Uterus (tissue), 3 donors: ENCODE measurements at regions not wholly inside any gene's neighbourhood (a gene's known extent, or its start where the extent isn't known, plus 50 kb on each side); places are given as distances from the start of the nearest gene placed in this dataset. TPM values are rescaled to one million over a fixed set of nuclear protein-coding genes. Genes with fewer than 3 reads are reported as not detected.

ENCODE experiments used
- DNase-seq, 2 donors: peaks; one replicate each; pipeline ENCODE4 v3.0.0-alpha.2; 2019 to 2020
- H3K27ac ChIP-seq, 2 donors: fragments of 200-600 bp; sonication (generic); 1 replicate in 1 of 2; 2 replicates in 1 of 2; pipeline ENCODE4 v1.5.1; 2016 to 2018
- H3K27me3 ChIP-seq, 2 donors: fragments of 200-600 bp; sonication (generic); one replicate each; pipeline ENCODE4 v1.5.1; 2018 to 2019; ENCODE audit warnings: control low read depth in 1 of 2
- H3K36me3 ChIP-seq, 2 donors: fragments of 200-600 bp; sonication (generic); one replicate each; pipeline ENCODE4 v1.5.1; 2019; ENCODE audit warnings: control low read depth in 1 of 2
- H3K4me1 ChIP-seq, 2 donors: fragments of 200-600 bp; sonication (generic); one replicate each; pipeline ENCODE4 v1.5.1; 2018 to 2019; ENCODE audit warnings: control low read depth in 1 of 2
- H3K4me3 ChIP-seq, 2 donors: fragments of 200-600 bp; sonication (generic); 1 replicate in 1 of 2; 2 replicates in 1 of 2; pipeline ENCODE4 v1.5.1; 2018 to 2019; ENCODE audit warnings: mild to moderate bottlenecking in 1 of 2
- H3K9me3 ChIP-seq, 2 donors: fragments of 200-600 bp; sonication (generic); one replicate each; pipeline ENCODE4 v1.5.1; 2019; ENCODE audit warnings: control low read depth in 1 of 2
- POLR2A ChIP-seq, 2 donors: fragments of 450-650 bp; IDR thresholded peaks; one replicate each; pipeline ENCODE4 v1.6.1; 2016; ENCODE audit warnings: antibody characterized with exemption in 2 of 2, mild to moderate bottlenecking in 1 of 2, moderate library complexity in 1 of 2
- intact Hi-C: fragments of 100-400 bp; cut with DNase I; formaldehyde crosslinking; loops from one replicate; pipeline ENCODE4 v1.15.1; 2023; ENCODE audit warnings: low total_unique reads
- small RNA-seq: library from RNA; depleted of rRNA; stranded (forward); fragments of <200 nt; gene quantifications from one replicate; pipeline ENCODE3, GENCODE V24; 2016
- TF ChIP-seq, protein P1 (sequence below), 4 experiments: fragments of 200-600 bp in 2 of 4; fragments of 450-650 bp in 2 of 4; sonication (generic) in 2 of 4; IDR thresholded peaks; one replicate each; pipeline ENCODE4 v1.5.1; 2016 to 2019; ENCODE audit warnings: antibody characterized with exemption in 4 of 4, mild to moderate bottlenecking in 2 of 4, moderate library complexity in 1 of 4
- donor health status: DM: yes; HTN: yes; CAD: no.

GRCh38 chrX:138408101-138408500, 303.4 kb downstream of the FGF13 start:
- no peak for TF ChIP-seq POLR2A (IDR thresholded peaks at IDR 0.05)
- TF ChIP-seq, protein P1, sequence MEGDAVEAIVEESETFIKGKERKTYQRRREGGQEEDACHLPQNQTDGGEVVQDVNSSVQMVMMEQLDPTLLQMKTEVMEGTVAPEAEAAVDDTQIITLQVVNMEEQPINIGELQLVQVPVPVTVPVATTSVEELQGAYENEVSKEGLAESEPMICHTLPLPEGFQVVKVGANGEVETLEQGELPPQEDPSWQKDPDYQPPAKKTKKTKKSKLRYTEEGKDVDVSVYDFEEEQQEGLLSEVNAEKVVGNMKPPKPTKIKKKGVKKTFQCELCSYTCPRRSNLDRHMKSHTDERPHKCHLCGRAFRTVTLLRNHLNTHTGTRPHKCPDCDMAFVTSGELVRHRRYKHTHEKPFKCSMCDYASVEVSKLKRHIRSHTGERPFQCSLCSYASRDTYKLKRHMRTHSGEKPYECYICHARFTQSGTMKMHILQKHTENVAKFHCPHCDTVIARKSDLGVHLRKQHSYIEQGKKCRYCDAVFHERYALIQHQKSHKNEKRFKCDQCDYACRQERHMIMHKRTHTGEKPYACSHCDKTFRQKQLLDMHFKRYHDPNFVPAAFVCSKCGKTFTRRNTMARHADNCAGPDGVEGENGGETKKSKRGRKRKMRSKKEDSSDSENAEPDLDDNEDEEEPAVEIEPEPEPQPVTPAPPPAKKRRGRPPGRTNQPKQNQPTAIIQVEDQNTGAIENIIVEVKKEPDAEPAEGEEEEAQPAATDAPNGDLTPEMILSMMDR (IDR thresholded peaks at IDR 0.05) = no peak
- no peaks in the 10 kb centered on the region for H3K27me3 ChIP-seq

DNA sequence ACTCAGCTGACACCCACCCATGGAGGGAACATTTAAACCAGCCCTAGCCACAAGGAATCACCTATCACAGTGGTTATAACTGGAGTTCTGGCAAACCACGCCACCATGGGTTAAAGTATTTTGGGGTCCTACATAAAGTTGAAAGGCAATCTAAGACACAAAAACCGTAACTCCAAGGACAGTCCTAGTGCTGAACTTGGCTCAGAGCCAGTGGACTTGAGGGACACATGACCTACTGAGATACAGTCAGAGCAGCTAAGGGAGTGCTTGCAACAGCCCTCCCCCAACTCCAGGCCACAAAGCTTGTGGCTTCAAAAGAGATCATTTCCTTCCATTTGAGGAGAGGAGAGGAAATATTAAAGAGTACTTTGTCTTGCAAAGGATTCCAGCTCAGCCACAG, 300.5 kb downstream of the FGF13 start:
- Histone ChIP-seq H3K4me3 (no peak overlapping the region), H3K4me1 (no peaks in the 10 kb centered on the region), H3K27ac (no peak overlapping the region), H3K36me3 (no peaks in the 10 kb centered on the region), H3K9me3 (no peaks in the 10 kb centered on the region), H3K27me3 (no peaks in the 10 kb centered on the region)
- TF ChIP-seq, protein P1 (IDR thresholded peaks at IDR 0.05) = no peak
- no peak for TF ChIP-seq POLR2A (IDR thresholded peaks at IDR 0.05)
- intact Hi-C loops = no loop called here
- DNase-seq = no peak

More at GRCh38 chrX:138408101-138408500, 303.4 kb downstream of the FGF13 start:
- intact Hi-C loops = no loop called here
- Histone ChIP-seq H3K27ac (no peak overlapping the region), H3K36me3 (no peaks in the 10 kb centered on the region), H3K4me1 (no peaks in the 10 kb centered on the region), H3K9me3 (no peaks in the 10 kb centered on the region), H3K4me3 (no peak overlapping the region)
- no peak for DNase-seq

Small RNA genes lying in the stretch of these regions (small RNA-seq; reads per million reads assigned to genes)
- gene RN7SKP31 = not detected
- not detected for gene RNU6-985P
